ENCODE measurements at regions not wholly inside any gene's neighbourhood (a gene's known extent, or its start where the extent isn't known, plus 50 kb on each side); places are given as distances from the start of the nearest gene placed in this dataset.
A peak's percentile ranks its signal among the peaks of the same experiment; 100 is the strongest.

DNA sequence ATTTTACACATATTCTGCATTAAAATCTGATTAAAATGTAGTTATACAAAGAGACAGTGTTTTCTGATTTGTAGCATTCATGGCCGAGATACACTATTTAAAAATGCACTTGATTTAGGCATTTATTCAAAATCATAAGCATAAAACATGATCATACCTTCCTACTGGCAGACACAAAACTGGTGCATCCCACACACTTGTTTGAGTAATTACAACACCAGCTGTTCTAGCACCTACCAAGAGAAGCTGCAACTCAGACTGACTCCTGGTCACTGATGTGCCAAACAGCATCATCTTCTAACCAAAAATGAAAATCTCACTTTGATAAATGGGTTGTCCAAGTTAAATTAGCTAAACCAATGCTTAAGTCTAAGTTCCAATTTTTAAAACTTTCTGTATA, 262.7 kb upstream of the NSMCE3 start:
- no peaks in the 10 kb centered on the region for H3K4me1 ChIP-seq (ENCODE audit: low read depth)
- H3K9me3 ChIP-seq (ENCODE audit: low read depth) = no peaks in the 10 kb centered on the region
- no peak for DNase-seq (ENCODE audit: low read depth in 1 of 2, low spot score in 1 of 2)
- H3K27me3 ChIP-seq = no peaks in the 10 kb centered on the region
- H3K27ac ChIP-seq = no peak overlapping the region
- no peak for TF ChIP-seq CTCF (IDR thresholded peaks at IDR 0.05; ENCODE audit: low read depth, low read length)
- no peaks in the 10 kb centered on the region for H3K36me3 ChIP-seq
- no peak overlapping the region for H3K4me3 ChIP-seq

GRCh38 chr15:29530966-29531365, 261.3 kb upstream of the NSMCE3 start:
- Histone ChIP-seq H3K4me3 (no peak overlapping the region), H3K27me3 (no peaks in the 10 kb centered on the region), H3K4me1 (ENCODE audit: low read depth) (no peaks in the 10 kb centered on the region), H3K36me3 (no peaks in the 10 kb centered on the region), H3K9me3 (ENCODE audit: low read depth) (no peaks in the 10 kb centered on the region), H3K27ac (no peak overlapping the region)
- no peak for TF ChIP-seq CTCF (IDR thresholded peaks at IDR 0.05; ENCODE audit: low read depth, low read length)
- no peak for DNase-seq (ENCODE audit: low read depth in 1 of 2, low spot score in 1 of 2)

DNA sequence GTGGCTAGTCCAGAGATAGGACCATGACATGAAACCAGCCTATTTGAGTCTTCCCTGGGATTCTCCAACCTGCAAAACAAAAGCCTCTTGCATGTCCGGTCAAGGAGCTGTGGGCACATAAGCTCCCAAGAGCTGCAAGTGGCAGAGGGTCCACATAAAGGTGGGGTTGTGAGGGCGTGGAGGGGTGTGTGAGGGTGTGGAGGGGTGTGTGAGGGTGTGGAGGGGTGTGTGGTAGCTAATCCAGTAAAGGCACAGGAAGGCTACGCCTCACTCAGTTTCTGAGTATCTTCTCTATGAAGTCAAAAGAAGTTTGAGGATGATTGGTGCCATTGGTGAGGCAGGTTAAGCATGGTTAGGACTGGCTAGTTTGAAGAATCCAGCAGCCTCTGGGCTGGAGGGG, 259.4 kb upstream of the NSMCE3 start:
- no peak for TF ChIP-seq CTCF (IDR thresholded peaks at IDR 0.05; ENCODE audit: low read depth, low read length)
- DNase-seq (ENCODE audit: low read depth in 1 of 2, low spot score in 1 of 2) = no peak
- H3K27me3 ChIP-seq = no peaks in the 10 kb centered on the region
- no peaks in the 10 kb centered on the region for H3K4me1 ChIP-seq (ENCODE audit: low read depth)
- no peak overlapping the region for H3K27ac ChIP-seq
- no peaks in the 10 kb centered on the region for H3K9me3 ChIP-seq (ENCODE audit: low read depth)
- H3K36me3 ChIP-seq = no peaks in the 10 kb centered on the region
- no peak overlapping the region for H3K4me3 ChIP-seq

GRCh38 chr15:29528276-29528675, 258.7 kb upstream of the NSMCE3 start:
- no peak for TF ChIP-seq CTCF (IDR thresholded peaks at IDR 0.05; ENCODE audit: low read depth, low read length)
- no peak overlapping the region for H3K27ac ChIP-seq
- H3K36me3 ChIP-seq = no peaks in the 10 kb centered on the region
- DNase-seq (ENCODE audit: low read depth in 1 of 2, low spot score in 1 of 2) = peak in 1 of 2 donors; percentile 6
- no peaks in the 10 kb centered on the region for H3K4me1 ChIP-seq (ENCODE audit: low read depth)
- H3K27me3 ChIP-seq = no peaks in the 10 kb centered on the region
- H3K9me3 ChIP-seq (ENCODE audit: low read depth) = no peaks in the 10 kb centered on the region
- H3K4me3 ChIP-seq = no peak overlapping the region

DNA sequence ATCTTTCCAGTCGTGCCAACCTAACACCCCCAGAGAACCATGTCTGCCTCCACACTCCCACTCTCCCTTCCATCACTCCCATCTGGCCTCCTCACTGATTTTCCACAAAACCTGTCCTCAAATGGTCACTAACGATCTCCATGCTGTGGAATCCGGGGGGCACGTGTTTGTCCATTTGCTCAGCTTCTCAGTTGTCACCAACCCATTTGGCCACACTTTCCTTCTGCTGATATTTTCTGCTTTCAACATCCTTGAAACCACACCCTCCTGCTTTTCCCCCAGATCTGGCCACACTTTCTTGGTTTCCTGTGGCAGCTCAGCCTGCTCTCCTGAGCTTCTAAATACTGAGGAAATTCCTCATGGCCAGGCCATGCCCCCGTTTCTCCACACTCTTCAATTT, 257.2 kb upstream of the NSMCE3 start:
- H3K4me3 ChIP-seq = no peak overlapping the region
- no peaks in the 10 kb centered on the region for H3K27me3 ChIP-seq
- H3K4me1 ChIP-seq (ENCODE audit: low read depth) = no peaks in the 10 kb centered on the region
- TF ChIP-seq CTCF (IDR thresholded peaks at IDR 0.05; ENCODE audit: low read depth, low read length) = no peak
- H3K36me3 ChIP-seq = no peaks in the 10 kb centered on the region
- no peak overlapping the region for H3K27ac ChIP-seq
- no peaks in the 10 kb centered on the region for H3K9me3 ChIP-seq (ENCODE audit: low read depth)
- no peak for DNase-seq (ENCODE audit: low read depth in 1 of 2, low spot score in 1 of 2)

Measured in cardiac muscle cell (in vitro differentiated cells and primary cell).